T-helper 9 cell (primary cell): ENCODE measurements at regions not wholly inside any gene's neighbourhood (a gene's known extent, or its start where the extent isn't known, plus 50 kb on each side); places are given as distances from the start of the nearest gene placed in this dataset.

Source experiments
- DNase-seq: peaks from one replicate; pipeline ENCODE4 v3.0.0-alpha.2; 2020

DNA sequence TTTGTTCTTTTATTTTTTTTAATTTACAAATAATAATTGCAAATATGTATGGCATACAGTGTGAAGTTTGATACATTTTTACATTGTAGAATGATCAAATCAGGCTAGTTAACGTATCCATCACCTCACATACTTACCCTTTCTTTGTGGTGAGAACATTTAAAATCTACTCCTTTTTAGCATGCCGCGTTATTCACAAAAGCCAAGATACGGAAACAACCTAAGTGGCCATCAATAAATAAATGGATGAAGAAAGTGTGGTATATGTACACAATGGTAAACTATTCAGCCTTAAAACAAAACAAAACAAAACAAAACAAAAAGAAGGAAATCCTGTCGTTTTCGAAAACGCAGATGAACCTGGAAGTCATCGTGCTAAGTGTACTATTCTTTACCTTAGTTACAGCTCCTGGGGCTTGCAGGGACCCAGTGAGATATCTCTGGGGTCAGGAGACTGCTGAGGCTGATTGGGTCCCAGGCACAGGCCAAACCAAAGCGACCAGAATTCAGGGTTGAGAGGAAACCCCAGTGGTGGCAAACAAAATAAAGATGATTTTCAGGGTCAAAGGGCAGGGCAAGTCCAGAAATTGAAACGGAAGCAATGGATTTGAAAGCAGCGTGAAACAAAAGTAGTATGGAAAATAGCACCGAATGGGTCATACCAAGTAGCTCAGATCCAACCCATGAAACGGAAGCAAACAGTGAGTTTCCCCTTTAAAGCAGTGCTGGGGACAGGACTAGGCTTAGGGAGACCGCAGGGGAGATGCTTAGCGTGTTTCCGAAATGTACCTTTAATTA is 188.2 kb downstream of the PLPP3 start:
- DNase-seq: no peak

DNA sequence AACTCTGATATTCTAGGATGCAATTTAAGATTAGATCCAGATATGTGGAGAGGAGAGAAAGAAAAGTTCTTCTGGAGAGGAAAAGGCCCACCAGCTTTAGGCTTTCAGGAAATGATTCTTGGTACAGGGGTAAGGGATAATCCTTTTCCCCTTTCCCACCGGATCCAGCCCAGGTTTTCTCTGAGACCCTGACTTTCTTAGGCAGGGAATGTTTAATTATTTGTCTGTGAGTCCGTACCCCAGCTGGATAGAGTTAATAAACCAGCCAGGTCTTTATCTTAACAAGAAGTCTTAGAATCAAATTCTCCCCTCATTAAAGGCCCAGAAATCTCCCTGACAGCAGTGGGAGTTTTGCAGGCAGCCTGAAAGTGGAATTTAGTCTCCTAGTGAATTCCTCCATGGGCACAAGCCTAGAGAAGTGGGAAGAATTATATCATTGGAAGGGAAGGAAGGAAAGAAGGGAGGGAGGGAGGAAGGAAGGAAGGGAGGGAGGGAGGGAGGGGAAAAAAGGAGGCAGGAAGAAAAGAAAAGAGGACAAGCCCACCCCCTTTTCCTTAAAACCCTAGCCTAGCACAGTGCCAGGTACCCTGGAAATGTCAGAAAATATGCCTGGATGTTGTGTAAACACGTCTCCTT is 189.0 kb downstream of the PLPP3 start:
- no peak for DNase-seq

DNA sequence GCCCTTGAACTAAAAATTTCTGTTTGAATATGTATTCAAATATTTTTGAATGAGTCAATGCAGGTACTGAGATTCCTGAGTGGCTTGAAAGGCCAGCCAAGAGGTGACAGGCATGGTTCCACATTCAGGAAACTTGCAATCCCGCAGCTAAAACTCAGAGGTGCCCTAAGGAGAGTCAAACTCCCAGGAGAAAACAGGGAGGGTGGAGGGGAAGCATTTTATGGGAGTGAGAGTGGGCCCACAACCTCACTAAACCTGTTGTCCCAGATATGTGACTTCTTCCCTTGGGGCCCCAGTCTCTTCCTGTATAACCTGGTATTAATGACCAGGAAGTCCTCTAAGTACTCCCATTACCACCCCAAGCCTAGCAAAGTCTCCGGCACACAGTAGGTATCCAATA is 189.6 kb downstream of the PLPP3 start:
- DNase-seq: no peak

DNA sequence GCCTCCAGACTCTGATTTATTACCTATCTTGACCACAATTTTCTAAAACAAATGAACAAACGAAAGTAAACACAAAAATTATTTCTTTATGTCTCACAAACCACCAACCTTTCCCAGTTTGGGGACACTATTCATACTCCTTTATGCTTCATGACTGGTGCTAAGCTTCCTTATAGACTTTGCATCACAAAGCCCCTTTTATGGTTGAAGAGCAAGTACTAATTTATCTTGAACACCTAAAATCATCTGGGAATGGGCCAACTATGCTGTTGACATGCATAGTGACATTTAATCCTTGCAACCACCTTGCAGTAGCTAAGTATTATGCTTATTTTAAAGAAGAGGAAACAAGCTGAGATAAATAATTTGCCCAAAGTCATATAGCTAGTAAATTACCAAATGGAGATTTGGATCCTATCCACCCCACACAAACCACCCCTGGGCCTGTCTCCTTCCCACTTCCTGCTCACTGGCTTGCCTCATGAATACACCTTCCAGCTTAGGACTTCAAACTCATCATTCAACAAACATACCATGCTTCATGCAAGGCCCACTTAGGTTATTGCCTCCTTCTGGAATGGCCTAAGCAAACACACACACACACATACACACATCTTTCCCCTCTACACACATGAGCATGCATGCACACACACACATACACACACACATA is 192.2 kb downstream of the PLPP3 start:
- no peak for DNase-seq

DNA sequence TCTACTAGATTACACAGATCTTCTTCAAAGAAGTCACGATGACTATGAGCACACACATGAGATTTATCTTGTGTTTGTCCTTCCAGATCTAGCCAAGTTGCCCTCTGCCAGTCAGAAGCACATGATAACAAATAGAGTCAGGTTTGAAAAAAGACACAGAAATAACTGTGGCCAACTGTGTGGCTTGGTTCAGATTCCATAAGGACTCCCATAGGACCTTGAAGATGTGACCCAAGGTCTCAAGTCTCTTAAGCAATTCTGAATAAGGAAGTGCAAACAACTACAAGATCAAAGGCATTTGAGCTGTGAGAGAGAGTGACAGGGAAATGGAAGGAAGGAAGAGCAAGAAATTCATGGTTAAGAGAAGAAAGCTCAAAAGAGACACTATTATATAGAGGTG is 194.0 kb downstream of the PLPP3 start:
- DNase-seq: no peak

DNA sequence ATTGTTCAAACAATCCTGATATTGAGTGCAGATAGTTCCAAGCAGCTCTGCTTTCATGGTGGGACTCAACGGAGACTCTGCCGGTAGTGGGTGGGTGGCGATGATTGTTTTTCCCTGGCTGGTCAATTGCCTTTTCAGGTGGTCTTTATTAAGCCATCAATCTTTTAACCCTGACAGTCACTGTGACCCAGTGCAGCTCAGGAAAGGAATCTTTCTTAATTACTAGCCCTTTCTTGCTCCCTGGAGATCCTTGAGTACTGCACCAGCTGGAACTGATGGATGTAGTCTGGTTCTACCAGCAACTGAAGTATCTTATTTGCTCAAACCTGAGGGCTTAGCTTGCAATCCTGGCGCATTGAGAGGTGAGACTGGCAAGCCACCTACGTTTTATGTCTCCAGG is 196.4 kb downstream of the PLPP3 start:
- no peak for DNase-seq

DNA sequence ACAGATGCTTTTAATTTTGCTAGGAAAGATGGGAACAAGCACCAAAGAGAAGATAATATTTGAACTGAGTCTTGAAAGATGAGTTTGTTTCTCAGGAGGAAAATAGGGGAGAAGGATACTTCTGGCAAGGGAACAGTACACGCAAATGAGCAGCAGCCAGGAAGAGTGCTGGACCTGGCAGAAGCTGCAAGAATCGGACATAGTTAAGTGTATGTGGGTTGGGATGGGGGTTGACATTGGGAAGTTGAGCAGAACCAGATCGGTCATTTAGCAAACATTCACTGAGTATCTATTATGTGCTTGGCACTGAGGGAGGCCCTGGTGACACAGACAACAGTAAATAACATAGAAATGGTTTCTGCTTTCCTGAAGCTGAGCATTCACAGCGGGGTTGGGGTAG is 198.8 kb downstream of the PLPP3 start:
- no peak for DNase-seq

DNA sequence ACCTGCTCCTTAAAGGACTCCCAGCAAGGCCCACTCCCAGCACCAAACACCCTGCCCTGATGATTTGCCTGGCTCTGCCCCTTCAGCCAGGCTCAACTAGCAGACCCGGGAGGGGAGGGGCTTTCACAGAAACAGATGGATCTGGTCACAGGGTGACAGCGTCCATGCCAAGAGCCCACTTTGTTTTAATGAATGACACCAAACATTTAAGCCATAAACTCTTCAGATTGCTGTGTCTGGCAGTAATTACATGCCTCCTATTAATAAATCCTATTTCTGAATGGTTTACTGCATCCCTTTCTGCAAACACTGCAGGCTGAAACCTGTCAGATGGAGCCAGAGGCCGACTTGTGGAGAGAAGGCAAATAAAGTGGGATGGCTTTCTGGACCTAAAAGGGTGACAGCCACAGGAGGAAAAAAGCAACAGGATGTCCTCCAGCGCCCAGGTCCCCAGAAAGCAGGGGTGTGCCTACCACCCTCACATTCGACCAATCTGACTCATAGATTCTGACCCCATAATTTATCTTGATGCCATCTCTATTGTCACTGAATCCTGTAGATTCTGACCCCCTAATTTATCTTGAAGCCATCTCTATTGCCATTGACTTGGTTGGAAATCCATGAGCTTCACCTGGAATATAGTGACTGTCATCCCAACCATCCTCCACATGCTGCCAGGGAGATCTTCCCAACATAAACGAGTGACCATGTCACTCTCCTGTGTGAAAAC is 200.9 kb downstream of the PLPP3 start:
- no peak for DNase-seq

DNA sequence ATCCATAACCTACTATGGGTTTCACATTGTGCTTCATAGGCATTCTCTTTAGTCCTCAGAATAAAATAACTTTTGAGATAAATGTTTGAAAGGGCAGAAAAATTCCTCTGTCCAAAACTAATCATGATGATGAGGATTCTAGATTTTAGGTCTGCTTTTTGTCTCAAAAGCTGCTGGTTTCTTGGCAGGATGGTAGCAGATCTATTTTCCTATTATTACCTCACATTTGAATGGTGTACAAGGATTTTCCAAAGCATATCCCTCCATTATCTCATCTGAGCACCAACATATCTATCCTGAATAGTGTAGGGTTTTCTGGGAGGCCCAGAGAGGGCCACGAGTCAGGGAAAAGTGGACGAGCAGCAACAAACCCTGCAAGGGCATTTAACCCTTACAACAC is 201.9 kb downstream of the PLPP3 start:
- no peak for DNase-seq

DNA sequence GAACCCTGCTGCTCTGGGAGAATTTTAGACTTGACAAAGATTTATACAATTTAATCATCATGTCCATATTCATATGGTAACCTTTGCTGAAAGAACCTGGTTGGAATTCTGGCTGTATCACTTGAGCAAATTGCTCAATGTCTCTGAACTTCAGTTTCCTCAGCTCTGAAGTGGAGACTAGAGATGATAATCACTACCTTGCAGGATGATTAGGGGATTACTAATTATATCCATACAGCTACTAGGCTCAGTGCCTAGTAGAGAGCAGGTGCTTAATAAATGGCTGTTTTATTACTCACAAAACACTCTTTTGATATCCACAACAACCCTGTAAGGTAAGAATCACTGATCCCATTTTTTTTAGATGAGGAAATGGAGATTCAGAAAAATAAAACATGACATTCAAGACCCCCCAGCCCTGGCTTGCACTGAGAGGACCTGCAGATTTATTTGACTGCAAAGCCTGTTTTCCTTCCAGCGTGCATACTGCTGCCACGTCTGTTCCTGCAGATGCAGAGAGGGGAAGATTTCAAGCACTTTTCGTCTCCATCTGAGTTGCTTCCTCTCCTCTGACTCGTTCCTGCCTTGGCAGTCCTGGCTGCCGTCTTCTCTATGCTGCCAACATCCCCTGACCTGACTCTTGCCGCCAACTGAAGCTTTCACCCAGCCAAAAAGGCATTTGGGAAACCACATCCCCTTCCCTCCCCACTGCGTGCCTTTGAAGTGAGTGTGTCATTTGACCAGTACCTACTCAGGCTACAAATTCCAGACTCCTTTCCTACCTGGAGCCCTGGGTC is 203.0 kb downstream of the PLPP3 start:
- no peak for DNase-seq

DNA sequence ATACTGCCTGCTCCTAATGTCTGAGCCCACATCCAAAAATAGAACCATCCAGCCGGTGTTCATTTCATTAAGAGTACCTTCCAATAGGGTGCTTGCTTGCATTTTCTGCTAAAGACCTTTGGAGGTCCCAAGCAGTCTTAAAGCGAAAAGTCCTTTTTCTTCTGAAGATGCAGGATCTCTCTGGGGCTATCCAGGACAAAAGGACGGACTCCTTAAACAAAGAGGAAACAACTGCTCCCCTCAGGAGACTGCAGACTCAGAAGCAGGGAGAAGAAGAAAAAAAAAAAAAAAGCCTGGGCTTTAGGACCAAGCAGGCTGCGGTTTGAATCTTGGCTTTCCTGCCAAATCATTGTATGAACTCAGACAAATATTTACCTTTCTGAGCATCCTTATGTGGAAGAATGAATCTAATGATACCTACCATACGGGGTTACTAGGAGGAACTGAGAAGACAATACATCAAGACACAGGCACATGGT is 204.0 kb downstream of the PLPP3 start:
- DNase-seq: no peak

DNA sequence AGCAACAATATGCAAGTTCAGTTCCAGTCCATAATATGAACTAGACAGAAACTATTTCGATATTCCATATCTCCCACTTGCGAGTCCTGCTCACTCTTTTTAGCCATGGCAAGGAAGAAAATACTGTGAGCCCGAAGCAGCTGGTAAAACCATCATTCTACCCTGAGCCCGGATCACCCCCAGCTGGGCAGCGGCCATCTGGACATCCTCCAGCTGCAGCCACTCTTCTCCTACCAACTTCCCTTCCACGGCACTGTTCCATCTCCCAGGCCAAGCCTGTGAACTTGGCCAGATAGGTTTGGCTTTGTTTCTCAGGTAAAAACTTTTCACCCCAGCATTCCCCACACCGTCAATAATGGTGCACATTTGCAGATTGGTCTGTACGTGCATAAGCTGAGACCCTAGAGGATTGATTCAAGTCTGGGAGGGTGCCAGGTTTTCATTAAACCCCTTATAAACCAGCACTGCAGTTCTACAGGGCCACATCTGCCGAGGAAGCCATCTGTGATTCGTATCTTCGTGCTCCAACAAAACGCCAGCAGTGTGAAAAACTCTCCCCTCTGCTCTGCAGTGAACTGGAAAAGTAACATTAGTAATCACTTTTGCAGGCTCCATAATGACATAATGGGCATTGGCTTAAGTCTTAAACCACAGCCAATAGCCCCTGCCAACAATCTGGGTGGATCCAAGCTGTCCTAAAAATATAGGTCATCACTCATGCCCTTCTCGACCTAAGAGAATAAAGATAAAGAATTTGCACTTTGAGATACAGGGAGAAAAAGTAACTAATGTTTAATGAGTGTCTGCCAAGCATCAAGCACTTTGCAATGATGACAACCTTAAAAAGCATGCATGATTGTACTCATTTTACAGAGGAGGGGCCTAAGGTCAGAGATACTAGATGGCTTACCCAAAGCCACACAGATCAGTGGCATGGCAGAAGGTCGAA is 205.1 kb downstream of the PLPP3 start:
- DNase-seq: no peak

DNA sequence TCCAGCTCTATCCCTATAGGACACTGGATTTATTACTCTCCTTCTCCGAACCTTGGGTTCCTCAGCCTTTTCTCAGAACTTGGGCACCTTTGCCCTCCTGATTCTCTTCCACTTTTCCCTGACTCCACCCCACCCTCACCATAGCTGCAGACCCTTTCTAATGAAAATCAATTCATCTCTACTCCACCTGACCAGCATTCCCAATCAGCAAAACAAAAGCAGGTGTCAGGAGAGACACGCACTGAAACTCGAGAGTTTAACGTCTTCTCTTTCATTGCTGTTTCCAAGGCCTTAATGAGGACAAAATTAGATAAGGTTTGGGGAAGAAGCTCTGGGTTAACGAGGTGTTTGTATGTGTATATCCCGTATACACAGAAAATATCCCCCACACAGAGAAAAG is 208.8 kb downstream of the PLPP3 start:
- DNase-seq: no peak

DNA sequence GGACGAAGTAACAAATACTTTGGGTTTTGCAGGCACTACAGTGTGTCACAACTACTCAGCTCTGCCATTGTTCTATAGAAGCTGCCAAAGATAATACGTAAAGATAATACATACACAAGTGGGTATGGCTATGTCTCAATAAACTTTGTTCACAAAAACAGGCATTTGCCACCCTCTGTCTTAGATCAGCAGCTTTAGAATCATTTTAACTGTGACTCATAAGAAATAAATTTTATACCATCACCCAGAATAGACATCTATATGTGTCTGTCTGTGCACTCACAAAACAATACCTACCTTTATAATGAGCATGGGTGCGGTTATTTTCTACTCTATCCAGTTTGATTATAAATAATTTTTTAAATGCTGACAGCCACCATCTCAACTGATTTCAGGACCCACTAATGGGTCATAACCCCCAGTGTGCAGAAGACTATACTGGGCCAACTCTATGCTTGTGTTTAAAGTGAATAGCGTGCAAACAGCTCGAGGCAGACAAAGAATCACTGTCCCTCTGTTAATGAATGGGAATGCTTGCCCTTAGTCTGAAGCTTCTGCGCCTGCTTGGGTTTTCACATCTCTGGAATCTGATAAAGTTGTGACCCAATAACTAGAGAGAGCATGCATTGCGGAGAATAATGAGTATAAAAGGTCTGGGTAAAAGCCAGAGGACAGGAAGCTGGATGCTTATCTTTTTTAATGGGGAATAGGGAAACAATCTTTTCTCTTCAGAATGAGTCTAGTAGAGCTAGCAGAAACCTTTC is 216.2 kb downstream of the PLPP3 start:
- DNase-seq: no peak

DNA sequence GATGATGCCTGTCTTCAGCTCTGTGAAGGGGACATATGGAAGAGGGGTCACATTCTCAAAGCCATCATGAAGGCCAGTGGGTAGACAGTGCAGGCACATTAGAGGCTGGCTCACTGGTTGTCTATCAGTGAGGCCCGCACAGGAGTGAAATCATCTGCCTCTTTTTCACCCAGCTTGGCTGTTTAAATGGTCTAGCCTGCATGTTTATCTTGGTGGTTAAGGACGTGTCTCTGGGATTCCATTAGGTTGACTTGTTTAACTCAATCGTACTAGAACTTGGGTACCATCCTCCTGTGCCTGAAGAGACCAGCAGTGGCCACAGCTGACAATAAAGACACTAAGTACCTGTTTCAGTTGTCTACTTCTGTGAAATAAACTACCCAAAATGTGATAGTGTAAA is 219.3 kb downstream of the PLPP3 start:
- DNase-seq: no peak

DNA sequence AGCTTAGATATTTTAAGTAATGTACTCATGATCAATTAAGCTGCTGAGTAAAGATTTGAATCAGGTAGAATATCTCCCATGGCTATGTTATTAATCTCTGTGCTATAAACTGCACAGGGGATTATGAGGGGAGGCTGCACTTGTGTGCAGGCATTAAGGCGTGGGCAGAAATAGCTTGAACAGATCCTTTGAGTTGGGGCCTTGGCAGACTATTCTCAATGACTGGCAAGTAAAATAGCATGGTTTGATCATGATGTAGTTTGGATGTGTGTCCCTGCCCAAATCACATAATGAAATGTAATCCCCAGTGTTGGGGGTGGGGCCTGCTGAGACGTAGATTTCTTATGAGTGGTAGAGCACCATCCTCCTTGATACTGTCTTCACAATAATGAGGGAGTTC is 220.3 kb downstream of the PLPP3 start:
- no peak for DNase-seq

DNA sequence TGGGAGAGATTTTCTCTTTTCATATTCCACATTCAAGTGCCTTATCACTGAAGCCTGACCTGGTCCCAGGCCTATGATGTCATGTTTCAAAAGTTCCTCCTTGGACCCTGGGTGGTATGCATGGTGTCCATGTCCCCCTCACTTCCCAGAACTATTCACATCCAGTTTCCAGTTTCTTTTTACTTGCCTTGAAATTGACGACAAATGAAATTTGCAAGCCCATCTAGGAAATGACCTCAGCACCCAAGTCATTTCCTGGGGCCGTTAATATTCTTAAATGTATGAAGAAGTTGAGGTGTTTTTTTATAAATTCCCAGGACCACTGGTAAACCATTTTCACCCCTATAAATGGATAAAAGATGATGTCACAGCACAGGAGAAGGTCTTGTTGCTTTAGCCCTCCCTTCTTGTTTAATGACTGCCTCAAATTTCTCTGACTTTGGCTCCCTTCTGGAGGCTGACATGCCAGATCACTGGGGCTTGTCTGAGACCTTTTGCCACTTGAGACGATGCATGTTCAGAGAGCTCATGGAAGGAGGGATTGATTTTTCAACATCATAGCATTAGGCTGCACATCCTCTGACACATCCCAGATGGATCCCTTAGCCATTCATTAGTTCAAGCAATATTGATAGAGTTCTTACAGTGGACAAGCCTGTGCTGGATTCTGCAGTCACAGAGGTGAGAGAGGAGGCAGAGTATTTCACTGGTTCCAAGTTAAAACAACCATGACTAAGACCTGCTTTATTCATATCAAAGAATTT is 221.3 kb downstream of the PLPP3 start:
- DNase-seq: no peak

DNA sequence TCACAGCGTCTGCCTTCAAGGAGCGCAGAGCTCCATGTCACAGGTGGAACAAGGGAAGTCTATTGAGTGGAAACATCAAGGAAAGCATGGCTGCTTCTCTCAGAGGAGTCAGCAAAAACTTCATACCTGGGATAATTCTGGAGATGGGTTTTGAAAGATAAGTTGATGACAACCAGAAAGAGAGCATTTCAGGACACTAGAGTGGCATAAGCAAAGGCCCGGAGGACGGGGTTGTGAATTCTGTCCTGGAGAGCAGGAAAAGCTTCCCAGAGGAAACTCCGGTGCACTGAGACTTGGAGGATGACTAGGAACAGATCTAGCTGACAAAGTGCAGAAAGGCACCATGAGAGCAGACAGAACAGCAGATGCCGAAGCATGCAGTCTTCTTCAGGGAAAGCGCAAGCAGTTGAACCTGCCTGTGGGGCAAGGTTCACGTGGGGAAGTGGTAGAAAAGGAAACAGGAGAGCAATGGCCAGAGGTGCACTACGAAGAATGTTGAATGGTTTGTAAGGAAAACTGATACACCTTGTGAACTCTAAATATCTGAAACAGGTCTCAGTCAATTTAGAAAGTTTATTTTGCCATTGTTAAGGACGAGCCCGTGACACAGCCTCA is 222.9 kb downstream of the PLPP3 start:
- no peak for DNase-seq

DNA sequence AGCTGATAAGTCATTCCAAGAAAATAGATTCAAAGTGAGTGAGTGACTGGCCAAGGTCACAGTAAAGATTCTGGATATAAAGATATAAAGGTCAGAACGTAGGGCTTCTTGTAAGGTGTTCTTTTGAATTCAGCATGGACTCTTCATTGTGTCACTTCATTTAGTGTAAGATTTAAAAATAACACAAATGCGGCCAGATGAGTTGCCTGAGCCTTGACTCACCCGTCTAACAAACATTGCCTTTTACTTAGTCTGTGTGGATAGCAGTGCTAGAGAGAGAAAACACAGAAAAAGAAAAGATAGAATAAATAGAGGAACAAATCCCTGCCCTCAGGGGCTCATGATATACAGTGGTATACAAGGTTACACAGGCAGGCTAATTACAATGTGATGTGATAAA is 223.4 kb downstream of the PLPP3 start:
- no peak for DNase-seq
